ENCODE measurements at regions not wholly inside any gene's neighbourhood (a gene's known extent, or its start where the extent isn't known, plus 50 kb on each side); places are given as distances from the start of the nearest gene placed in this dataset.

DNA sequence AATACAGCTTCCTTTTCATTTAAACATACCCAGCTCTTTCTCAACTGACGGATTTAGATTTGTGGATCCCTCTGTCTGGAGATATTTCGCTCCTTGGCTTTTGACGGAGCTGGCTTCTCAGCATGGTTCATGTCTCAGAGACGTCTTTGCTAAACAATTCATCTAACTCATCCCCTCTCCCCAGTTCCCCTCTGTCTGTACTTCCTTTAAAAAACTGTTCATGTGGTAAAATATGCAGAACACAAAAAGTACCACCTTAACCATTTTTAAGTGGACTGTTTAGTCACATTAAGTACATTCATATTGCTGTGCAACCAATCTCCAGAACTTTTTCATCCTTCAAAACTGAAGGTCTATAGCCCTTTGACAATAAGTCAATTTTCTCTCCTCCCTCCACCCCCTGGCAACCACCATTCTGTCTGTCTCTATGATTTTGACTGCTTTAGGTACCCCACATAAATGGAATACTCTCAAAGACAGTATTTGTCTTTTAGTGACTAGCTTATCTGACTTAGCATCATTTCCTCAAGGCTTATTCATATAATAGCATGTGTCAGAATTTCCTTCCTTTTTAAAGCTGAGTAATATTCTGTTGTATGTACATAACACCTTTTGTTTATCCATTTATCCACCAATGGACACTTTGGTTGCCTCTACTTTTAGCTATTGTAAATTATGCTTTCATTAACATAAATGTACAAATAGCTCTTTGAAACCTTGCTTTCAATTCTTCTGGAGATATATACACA, 399.8 kb upstream of the SOX5 start:
- TF ChIP-seq, protein P1, sequence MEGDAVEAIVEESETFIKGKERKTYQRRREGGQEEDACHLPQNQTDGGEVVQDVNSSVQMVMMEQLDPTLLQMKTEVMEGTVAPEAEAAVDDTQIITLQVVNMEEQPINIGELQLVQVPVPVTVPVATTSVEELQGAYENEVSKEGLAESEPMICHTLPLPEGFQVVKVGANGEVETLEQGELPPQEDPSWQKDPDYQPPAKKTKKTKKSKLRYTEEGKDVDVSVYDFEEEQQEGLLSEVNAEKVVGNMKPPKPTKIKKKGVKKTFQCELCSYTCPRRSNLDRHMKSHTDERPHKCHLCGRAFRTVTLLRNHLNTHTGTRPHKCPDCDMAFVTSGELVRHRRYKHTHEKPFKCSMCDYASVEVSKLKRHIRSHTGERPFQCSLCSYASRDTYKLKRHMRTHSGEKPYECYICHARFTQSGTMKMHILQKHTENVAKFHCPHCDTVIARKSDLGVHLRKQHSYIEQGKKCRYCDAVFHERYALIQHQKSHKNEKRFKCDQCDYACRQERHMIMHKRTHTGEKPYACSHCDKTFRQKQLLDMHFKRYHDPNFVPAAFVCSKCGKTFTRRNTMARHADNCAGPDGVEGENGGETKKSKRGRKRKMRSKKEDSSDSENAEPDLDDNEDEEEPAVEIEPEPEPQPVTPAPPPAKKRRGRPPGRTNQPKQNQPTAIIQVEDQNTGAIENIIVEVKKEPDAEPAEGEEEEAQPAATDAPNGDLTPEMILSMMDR (conservative IDR thresholded peaks at IDR 0.05; ENCODE audit: low read depth, low read length) = no peak
- TF ChIP-seq, protein P2, sequence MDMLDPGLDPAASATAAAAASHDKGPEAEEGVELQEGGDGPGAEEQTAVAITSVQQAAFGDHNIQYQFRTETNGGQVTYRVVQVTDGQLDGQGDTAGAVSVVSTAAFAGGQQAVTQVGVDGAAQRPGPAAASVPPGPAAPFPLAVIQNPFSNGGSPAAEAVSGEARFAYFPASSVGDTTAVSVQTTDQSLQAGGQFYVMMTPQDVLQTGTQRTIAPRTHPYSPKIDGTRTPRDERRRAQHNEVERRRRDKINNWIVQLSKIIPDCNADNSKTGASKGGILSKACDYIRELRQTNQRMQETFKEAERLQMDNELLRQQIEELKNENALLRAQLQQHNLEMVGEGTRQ (IDR thresholded peaks at IDR 0.05; ENCODE audit: low read depth, low read length) = no peak
- no peak for TF ChIP-seq RAD21 (IDR thresholded peaks at IDR 0.05; ENCODE audit: low read length)
- no peak for TF ChIP-seq CHD1 (IDR thresholded peaks at IDR 0.05; ENCODE audit: low read depth, low read length)
- no peak for TF ChIP-seq NFE2L2 (IDR thresholded peaks at IDR 0.05; ENCODE audit: low read depth, low read length)
- TF ChIP-seq POLR2A (IDR thresholded peaks at IDR 0.05; ENCODE audit: low read depth, low read length) = no peak
- TF ChIP-seq RFX5 (IDR thresholded peaks at IDR 0.05; ENCODE audit: low read depth, low read length) = no peak
- no peak for TF ChIP-seq MAFK (IDR thresholded peaks at IDR 0.05; ENCODE audit: low read depth, low read length)
- no peak for TF ChIP-seq CEBPB (IDR thresholded peaks at IDR 0.05; ENCODE audit: low read depth, low read length)
- TF ChIP-seq BHLHE40 (IDR thresholded peaks at IDR 0.05; ENCODE audit: low read depth, low read length) = no peak
- TF ChIP-seq FOS (IDR thresholded peaks at IDR 0.05; ENCODE audit: low read depth, low read length) = no peak
- TF ChIP-seq, protein P3, sequence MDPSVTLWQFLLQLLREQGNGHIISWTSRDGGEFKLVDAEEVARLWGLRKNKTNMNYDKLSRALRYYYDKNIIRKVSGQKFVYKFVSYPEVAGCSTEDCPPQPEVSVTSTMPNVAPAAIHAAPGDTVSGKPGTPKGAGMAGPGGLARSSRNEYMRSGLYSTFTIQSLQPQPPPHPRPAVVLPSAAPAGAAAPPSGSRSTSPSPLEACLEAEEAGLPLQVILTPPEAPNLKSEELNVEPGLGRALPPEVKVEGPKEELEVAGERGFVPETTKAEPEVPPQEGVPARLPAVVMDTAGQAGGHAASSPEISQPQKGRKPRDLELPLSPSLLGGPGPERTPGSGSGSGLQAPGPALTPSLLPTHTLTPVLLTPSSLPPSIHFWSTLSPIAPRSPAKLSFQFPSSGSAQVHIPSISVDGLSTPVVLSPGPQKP (IDR thresholded peaks at IDR 0.05; ENCODE audit: borderline replicate concordance, low read depth, low read length) = no peak

All from IMR-90 (cell line).